Stimulated activated CD4-positive, alpha-beta T cell treated with anti-CD3 and anti-CD28 coated beads, Interleukin-4, amount 100 ng/mL, for 48 hours (primary cell): ENCODE measurements at regions not wholly inside any gene's neighbourhood (a gene's known extent, or its start where the extent isn't known, plus 50 kb on each side); places are given as distances from the start of the nearest gene placed in this dataset.
A peak's percentile ranks its signal among the peaks of the same experiment; 100 is the strongest.

Source experiments
- DNase-seq, 2 donors: peaks; one replicate each; pipeline ENCODE4 v3.0.0-alpha.2; 2020; ENCODE audit warnings: low read depth in 2 of 2

DNA sequence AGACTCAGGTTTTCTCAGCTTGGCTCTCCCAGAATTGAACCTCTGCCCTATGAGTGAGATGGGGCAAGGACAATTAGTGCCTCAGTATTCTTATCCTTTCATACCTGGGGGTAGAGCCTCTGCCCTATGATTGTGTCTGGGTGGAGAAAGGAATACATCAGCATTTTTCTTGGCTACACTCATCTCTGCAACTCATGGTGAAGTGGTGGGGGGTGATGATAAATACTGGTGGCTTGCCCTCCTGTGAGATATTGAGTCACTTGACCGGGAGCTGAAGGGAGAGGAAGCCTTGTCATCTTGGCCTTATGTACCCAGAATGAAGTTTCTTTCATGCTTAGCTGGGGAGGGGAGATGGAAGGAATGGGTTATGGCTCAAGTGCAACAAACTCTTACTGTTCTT lies 71.3 kb upstream of the ENOX2 start:
- DNase-seq = no peak

DNA sequence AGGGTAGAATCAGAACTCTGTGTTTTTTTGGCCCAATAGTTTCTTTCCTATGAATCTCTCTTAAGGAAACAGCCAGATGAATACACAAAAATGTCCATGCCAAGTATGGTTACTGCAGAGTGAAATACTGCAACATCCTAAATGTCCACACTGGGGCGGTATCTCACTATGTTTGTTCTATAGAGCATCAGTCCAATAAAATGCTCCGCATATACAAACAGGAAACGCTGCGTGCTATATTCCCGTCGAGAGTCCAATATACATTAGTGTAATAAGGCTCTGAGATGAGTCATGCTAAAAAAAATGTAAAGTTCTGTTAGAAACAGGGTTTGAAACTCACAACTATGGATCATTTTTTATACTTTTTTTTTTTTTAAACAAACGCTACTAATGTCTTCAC lies 72.9 kb upstream of the ENOX2 start:
- DNase-seq = peak in 1 of 2 donors; percentile 8

DNA sequence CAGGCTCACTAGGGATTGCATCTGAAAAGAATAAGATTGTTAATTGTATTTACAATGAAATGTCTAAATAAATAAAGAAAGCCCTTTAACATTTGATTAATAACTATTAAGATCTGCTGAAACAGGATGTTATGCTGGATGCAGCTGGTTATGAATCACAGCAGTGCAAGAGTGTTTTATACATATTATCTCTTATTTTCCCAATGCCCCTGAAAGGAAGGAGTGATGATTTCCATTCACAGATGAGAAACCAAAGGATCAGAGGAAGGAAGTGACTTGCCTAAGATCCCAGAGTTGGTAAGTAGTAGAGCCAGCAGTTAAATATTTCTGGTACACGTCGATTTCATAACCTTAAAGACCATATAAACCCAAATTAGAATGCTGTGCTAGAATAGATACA lies 76.3 kb upstream of the ARHGAP36 start:
- DNase-seq = no peak

DNA sequence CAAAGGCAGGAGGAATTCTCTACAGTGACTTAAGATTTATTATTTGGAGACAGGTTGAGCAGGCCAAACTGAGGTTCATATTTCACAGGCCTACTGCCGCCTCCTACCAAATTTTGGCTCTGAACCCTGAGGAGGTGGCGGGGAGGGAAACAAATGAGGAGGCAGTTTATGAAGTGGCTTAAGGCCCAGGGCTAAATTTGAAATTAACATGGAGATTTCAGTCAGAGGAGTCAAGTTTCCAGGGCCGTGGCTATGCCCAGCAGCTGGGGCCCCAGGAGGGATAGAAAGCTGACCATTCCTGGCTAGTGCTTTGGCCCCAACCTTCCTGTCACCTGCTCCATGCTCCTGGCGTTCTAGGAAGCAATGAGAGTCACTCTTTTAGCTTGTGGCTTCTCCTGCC lies 73.4 kb upstream of the ARHGAP36 start:
- DNase-seq = no peak

DNA sequence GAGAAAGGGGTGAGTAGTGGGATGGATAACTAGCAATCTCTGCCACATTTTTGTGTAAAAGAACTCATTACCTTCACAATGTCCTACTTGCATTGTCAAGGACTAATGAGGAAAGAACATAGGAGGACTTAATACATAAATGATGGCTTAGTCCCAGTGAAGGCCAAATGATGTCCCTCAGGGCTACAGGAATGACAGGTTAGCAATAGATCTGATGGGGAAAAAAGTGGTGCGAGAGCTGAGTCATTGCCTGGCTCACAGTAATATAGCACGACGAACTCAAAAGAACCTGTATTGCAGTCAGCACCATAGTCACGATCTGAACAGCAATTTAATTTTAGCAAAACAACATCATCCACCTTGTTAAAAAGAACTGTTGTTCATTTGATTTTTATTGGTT lies 70.9 kb upstream of the ARHGAP36 start:
- no peak for DNase-seq

DNA sequence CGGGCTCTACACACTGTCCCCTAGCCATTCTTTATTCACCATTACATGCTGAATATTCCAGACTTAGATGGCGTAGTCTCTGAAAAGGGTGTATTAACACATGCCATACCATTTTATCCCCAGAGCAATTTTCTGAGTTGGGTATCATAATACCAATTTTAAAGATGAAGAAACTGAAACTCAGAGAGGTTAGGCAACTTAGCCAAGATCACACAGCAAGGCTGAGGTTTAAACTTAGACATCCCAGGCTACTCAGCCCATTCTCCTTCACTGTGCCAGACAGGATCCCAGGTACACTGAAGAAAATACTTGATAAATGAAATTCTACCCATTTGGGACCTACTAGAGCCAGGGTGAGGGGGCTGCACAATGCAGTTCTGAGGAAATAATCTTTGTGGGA lies 67.4 kb upstream of the ARHGAP36 start:
- no peak for DNase-seq

DNA sequence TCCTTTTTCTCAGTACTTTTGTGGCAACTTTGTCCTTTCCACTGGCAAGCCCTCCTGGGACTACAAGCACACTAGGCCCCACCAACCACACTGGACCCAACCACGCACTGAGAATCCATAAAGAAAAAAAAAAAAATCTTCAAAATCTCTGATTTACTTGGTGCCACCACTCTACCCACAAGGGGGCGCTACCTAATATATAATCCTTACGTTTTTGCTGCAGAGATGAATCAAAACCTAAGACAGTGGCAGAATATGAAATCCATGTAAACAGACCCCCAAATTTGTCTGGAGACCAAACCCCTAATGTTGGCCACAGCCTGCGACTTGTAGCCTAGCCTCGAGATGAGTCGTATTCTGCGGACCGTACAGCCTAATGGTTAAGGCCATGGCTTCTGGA lies 63.5 kb upstream of the ARHGAP36 start:
- DNase-seq = peak in 1 of 2 donors; percentile 10

DNA sequence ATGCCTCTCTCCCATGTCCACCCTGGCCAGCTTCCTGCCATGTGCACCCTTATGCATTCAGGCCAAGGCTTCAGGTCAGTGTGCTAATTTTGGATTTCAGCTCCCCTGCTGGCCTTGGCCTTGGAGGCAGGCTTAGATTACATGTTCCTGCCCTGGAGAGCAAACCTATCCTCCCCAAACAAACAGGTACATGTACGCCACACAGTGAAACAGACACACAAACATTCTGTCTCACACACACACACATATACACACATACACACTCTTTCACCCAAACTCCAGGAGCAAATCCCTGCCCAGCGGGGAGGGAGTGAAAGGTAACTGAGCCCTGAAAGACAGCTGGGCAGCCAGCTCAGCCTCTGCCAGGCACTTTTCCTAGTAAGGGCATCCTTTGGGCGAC lies 62.7 kb upstream of the ARHGAP36 start:
- no peak for DNase-seq

DNA sequence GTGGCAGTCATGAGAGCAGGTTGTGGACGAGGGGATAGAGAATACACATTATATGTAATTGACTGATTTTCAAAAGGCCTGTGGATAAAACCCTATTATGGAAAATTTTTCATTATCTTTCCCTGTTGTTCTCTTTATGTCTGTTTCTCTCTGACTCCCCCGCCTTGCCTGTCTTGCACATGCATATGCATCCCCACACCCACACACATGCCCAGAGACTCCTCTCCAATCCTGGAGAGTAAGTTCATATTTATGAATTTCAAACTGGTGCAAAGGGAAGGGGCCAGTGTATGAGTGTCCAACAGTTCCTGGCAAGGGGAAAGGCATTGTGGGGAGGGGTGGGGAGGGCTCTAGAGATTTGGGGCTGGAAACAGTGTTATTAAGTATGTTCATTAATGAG lies 60.8 kb upstream of the ARHGAP36 start:
- no peak for DNase-seq

DNA sequence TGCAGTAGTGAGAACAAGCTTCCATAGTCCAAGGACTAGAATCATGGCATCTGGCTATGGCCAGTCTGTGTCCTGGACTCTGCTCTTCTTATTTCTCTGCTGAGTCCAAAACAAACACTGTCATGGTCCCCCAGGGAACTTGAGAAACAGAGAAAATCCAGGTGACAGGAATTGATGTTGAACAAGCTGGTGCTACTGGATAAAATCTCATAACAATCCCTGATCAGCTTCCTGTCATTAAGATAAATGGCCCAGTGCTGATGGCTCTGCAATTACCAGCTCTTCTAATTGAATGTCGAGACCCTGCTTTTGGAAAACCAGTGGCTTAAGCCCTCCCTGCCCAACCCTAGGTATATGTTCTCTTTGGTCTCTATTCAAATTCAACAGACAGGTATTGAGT lies 58.8 kb upstream of the ARHGAP36 start:
- no peak for DNase-seq
